GM19023 (cell line): ENCODE measurements at regions not wholly inside any gene's neighbourhood (a gene's known extent, or its start where the extent isn't known, plus 50 kb on each side); places are given as distances from the start of the nearest gene placed in this dataset.

Experiments used
- ATAC-seq: cut with Tn5 transposase; IDR thresholded peaks from one replicate; pipeline ENCODE4 v1.9.1; 2021; ENCODE audit warnings: mild to moderate bottlenecking, moderate library complexity; ENCODE audit not compliant: unreplicated experiment

DNA sequence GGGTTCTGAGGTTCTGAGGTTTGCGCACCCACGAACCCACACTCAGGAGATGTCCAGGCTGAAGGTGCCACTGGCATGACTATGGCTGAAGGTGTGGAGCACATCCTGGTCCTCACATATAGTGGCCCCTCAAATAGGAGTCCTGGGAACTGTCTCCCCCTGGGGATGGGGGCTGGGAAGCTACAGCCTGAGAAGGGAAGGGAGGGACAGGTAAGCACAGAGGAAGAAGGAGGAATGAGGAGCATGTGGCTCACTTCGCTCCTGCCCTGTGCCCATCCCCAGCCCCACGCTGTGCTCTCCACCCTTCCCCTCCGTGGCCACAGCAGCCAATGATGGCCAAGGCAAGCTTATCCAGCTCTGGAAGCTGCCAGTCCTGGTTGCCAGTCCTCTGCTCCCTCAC is 123.9 kb upstream of the LHX1 start:
- ATAC-seq = no peak

- no peak for ATAC-seq
Observed at GRCh38 chr17:36813957-36814563, 123.2 kb upstream of the LHX1 start.

DNA sequence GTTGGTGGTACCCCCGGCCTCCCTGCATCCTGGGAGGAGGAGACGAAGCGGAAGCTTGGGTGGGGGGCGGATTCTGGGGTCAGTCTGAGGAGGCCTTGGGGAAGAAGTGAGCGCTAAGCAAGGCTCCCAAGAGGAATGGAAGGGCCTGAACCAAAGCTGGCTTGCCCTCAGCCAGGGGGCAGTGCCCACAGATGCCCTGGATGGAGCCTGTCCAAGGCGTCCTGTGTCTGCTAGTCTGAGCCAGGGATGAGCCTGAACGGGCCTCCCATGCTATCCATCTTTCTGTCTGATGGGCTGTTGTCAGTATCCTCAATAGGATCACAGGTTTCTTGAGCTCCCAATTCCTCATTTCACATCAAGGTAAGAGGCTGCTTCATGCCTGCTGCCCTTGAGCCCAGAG is 122.3 kb upstream of the LHX1 start:
- no peak for ATAC-seq

- no peak for ATAC-seq
Observed at GRCh38 chr17:36816214-36816906, 120.9 kb upstream of the LHX1 start.

DNA sequence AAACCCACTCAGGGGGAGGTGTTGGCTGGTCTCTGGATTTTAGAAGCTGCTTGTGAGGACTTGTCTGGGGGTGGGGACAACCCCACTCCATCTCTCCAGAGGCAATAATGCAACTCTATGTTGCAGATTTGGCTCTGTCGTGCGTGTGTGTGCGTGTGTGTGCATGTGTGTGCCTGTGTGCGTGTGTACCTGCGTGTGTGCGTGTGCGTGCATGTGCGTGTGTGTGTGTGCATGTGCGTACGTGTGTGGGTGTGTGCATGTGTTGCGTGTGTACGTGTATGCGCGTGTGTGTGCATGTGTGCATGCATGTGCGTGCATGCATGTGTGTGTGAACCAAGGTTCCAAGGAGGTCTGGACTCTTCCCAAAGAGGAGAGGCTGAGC is 120.4 kb upstream of the LHX1 start:
- no peak for ATAC-seq

DNA sequence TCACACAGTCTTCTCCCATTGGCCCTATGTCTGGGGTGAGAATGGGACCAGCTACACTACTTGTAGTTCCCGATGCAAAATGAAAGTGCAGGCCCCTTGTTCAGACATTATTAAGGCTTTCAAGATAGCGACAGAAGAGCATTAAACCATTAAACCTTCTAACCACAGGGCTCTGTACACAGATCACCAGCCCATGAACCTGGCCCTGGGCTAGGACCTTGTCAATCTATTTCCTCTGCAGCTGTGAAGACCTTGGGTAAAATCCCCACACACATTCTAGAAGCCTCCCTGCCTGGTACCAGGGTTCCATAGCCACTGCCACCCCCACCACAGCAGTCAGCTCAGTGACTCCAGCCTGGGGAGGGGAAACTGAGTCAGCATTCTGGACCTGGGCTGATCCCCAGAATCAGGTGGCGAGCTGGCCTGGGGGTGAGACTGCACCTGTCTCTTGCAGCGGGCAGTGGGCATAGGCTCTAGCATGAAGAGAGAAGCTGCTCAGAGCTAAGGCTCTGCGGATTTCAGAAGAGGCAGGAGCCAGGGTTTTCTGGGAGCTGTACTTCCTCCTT is 119.7 kb upstream of the LHX1 start:
- no peak for ATAC-seq

- ATAC-seq = no peak
Observed at GRCh38 chr17:36818134-36818825, 119.0 kb upstream of the LHX1 start.

GRCh38 chr17:36823850-36824677 is 113.2 kb upstream of the LHX1 start:
- no peak for ATAC-seq

GRCh38 chr17:36824678-36825101 is 112.6 kb upstream of the LHX1 start:
- ATAC-seq = no peak

- ATAC-seq = no peak
Observed at GRCh38 chr17:36825113-36825512, 112.2 kb upstream of the LHX1 start.

DNA sequence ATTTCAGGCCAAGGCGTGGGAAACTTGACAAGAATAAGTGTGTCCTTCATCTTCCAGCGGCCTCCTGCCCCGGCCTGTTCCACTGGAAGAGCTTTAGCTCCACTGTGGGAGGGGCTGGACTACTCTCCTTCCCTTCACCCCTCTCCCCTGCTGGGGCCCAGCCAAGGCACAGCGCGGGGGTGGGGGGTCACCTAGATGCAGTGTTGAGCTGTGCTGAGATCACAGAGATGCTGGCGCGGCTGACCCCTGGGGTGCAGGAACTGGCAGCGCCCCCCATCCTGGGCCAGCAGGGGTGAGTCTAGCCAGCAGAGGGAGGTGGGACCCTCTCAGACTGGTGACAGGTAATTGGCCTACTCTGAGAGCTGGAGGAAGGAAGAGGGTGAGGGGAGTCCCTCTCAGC is 111.8 kb upstream of the LHX1 start:
- no peak for ATAC-seq

DNA sequence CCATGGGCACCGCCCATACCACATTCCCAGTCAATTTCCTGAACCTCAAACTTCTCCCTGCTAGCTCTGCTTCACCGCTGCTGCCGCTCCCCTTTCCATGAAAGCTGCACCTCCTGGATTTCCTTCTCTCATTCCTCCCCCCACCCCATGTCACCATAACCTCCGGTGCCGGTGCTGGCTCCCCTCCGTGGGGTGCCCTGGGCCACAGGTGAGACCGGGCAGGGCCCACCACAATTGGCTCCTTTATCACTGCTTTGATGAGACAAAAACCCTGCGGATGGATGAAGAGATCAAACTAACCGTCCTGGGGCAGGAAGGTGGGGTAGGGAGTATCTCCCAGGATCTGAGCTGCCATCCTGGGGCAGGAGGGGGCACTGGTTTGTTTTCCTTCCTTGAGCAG is 111.3 kb upstream of the LHX1 start:
- no peak for ATAC-seq

DNA sequence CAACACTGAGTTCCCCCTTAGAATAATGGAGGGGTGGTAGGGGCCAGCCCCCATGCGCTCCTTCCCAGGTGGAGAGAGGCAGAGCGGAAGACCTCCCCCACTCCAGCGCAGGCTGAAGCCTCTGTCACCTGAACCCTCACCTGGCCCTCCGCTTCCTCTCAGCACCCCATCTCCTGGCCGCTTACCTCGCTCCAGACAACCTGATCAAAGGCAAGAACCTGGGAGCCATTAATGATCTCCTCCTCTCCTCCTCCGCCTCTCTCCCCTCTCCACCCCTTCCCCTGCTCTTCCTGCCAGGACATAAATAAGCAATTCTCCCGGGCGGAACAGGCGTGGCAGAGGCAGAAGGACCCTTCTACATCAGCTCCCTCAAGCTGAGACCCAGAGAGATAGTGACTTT is 110.2 kb upstream of the LHX1 start:
- no peak for ATAC-seq

- no peak for ATAC-seq
Observed at GRCh38 chr17:36829676-36830075, 107.6 kb upstream of the LHX1 start.

- ATAC-seq = no peak
Observed at GRCh38 chr17:36833279-36833678, 104.0 kb upstream of the LHX1 start.

DNA sequence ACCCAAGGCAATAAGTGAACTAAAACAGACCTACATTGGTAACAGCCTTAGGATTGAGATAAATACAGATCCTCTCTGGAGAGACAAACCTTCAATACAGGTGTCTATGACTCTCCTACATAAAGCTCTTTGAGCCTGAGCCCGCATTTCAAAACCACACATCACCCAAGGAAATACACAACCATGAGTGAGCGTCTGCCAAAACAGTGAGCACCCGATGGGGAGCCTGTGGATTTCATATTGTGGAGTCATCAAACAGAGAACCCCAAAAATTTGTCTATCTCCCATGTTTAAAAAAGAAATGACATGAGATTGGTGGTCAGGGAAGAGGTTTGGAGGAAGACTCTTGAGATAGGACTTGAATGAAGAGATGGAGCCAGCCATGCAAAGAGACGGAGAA is 102.2 kb upstream of the LHX1 start:
- no peak for ATAC-seq

- no peak for ATAC-seq
Observed at GRCh38 chr17:36837195-36837938, 99.9 kb upstream of the LHX1 start.

DNA sequence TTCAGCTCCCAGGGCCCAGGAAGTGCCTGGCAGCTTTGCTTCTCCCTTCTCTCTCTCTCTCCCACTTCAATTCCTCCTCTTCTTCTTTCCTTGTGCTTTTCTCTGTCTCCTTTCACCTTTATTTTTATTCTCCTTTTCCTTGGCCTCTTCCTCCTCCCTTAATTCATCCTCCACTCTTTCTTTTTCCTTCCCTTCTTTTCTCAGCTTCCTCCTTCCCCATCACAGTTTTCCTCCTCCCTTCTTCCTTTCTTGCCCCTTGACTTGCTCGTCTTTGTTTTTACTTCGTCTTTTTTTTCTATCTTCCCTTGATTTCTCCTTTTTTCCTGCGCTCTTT is 99.4 kb upstream of the LHX1 start:
- ATAC-seq = no peak

DNA sequence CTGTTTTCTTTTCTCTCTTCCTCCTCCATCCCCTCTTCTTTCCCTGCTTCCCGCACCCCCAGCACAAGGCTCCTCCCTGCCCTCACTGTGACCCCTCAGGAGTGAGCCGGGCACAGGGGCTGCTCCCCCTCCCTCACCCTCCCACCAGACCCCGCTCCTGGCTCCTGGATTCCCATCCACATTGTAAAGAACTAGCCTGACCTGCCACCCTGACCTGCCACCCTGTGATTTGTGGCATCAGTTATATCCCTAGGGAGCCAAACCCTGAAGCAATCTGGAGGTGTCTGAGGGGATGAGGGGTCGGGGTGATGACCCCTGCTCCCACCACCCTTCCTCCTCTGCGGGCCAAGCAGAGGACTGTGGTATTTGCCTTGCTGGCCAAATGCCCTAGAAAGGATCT is 98.0 kb upstream of the LHX1 start:
- no peak for ATAC-seq

DNA sequence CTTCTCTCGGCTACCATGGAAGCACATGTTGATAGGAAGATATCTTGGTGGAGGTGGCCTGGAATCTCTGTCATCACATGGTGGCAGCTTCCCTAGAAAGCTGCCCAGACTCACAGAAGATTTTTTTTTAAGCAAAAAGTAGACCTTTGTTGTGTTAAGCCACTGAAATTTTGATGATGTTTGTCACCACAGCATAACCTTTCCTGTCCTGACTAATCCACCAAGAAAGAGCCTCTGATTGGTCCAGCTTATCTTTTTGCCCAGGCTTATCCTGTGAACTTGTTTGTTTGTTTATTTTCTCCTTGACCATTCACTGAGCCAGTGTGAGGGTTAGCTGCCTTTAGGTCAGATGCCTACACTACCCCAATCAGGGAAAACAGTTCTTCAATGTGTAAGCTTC is 96.5 kb upstream of the LHX1 start:
- ATAC-seq = no peak
